GM23338 (cell line): ENCODE measurements at regions not wholly inside any gene's neighbourhood (a gene's known extent, or its start where the extent isn't known, plus 50 kb on each side); places are given as distances from the start of the nearest gene placed in this dataset.

Source experiments
- ATAC-seq: fragments of 200-7000 bp; cut with Tn5 transposase; 3 replicates; pipeline ENCODE4 v1.9.1; 2020
- DNase-seq: peaks from one replicate; pipeline ENCODE4 v3.0.0-alpha.2; 2015; ENCODE audit warnings: low spot score
- H2AFZ ChIP-seq: fragments of 200-600 bp; sonication (generic); 2 replicates; pipeline ENCODE4 v1.8.0; 2016; ENCODE audit warnings: antibody characterized with exemption, mild to moderate bottlenecking, moderate library complexity
- H3F3A ChIP-seq: fragments of 200-600 bp; sonication (generic); replicated peaks from 2 replicates; pipeline ENCODE4 v1.8.0; 2017; ENCODE audit warnings: antibody characterized with exemption, mixed run types, low read depth
- H3K27ac ChIP-seq: fragments of 200-600 bp; sonication (generic); 2 replicates; pipeline ENCODE4 v1.6.1; 2016; ENCODE audit warnings: low read depth
- H3K27me3 ChIP-seq: fragments of 200-600 bp; sonication (generic); 2 replicates; pipeline ENCODE4 v1.8.0; 2016; ENCODE audit warnings: mild to moderate bottlenecking, mixed run types, moderate library complexity; ENCODE audit not compliant: insufficient read depth
- H3K36me3 ChIP-seq: fragments of 200-600 bp; sonication (generic); 2 replicates; pipeline ENCODE4 v1.8.0; 2016; ENCODE audit warnings: mild to moderate bottlenecking; ENCODE audit not compliant: insufficient read depth
- H3K4me1 ChIP-seq: fragments of 200-600 bp; sonication (generic); 2 replicates; pipeline ENCODE4 v1.8.0; 2016; ENCODE audit warnings: mild to moderate bottlenecking, moderate library complexity; ENCODE audit not compliant: insufficient read depth
- H3K4me2 ChIP-seq: fragments of 200-600 bp; sonication (generic); 2 replicates; pipeline ENCODE4 v1.7.1; 2017; ENCODE audit warnings: mixed run types
- H3K4me3 ChIP-seq: fragments of 200-600 bp; sonication (generic); 2 replicates; pipeline ENCODE4 v1.6.1; 2016; ENCODE audit warnings: mixed run types
- H3K79me2 ChIP-seq: fragments of 200-600 bp; sonication (generic); replicated peaks from 2 replicates; pipeline ENCODE4 v1.8.0; 2017; ENCODE audit warnings: mild to moderate bottlenecking; ENCODE audit not compliant: insufficient read depth
- H3K9me2 ChIP-seq: fragments of 200-600 bp; sonication (generic); 2 replicates; pipeline ENCODE4 v1.8.0; 2017; ENCODE audit not compliant: insufficient read depth
- H4K20me1 ChIP-seq: fragments of 200-600 bp; sonication (generic); replicated peaks from 2 replicates; pipeline ENCODE4 v1.8.0; 2017; ENCODE audit warnings: mild to moderate bottlenecking; ENCODE audit not compliant: insufficient read depth
- H3K27ac Mint-ChIP-seq: 2 replicates; pipeline ENCODE4 v1.8.0; 2020; ENCODE audit warnings: inconsistent platforms, mild to moderate bottlenecking, moderate library complexity, mixed read lengths
- H3K27me3 Mint-ChIP-seq: 3 replicates; pipeline ENCODE4 v1.8.0; 2022; ENCODE audit warnings: low read depth, mild to moderate bottlenecking, moderate library complexity, mixed read lengths, inconsistent platforms; ENCODE audit not compliant: insufficient read depth, poor library complexity
- H3K36me3 Mint-ChIP-seq: 3 replicates; pipeline ENCODE4 v1.8.0; 2021; ENCODE audit warnings: low read depth, mild to moderate bottlenecking, inconsistent platforms, moderate library complexity, mixed read lengths
- H3K4me1 Mint-ChIP-seq: 3 replicates; pipeline ENCODE4 v1.8.0; 2020; ENCODE audit warnings: mild to moderate bottlenecking, inconsistent platforms, mixed read lengths
- H3K4me3 Mint-ChIP-seq: 3 replicates; pipeline ENCODE4 v1.8.0; 2021; ENCODE audit warnings: moderate library complexity, mild to moderate bottlenecking, inconsistent platforms, mixed read lengths
- H3K9me3 Mint-ChIP-seq: 3 replicates; pipeline ENCODE4 v1.8.0; 2020; ENCODE audit warnings: moderate library complexity, mild to moderate bottlenecking, inconsistent platforms, mixed read lengths
- ETS1 ChIP-seq: IDR thresholded peaks from 2 replicates; pipeline ENCODE4 v1.6.1; 2016; ENCODE audit warnings: antibody characterized with exemption
- EZH2 ChIP-seq: fragments of 200-600 bp; sonication (generic); IDR thresholded peaks from one replicate; pipeline ENCODE4 v1.8.0; 2017; ENCODE audit warnings: antibody characterized with exemption, mild to moderate bottlenecking, low read depth; ENCODE audit not compliant: unreplicated experiment
- REST ChIP-seq: IDR thresholded peaks from one replicate; pipeline ENCODE4 v1.6.1; 2018; ENCODE audit warnings: antibody characterized with exemption; ENCODE audit not compliant: unreplicated experiment
- ZNF331 ChIP-seq: fragments of 250-450 bp; sonication (Bioruptor Pico); IDR thresholded peaks from 2 replicates; pipeline ENCODE4 v1.5.0; 2020; ENCODE audit warnings: low read depth, mild to moderate bottlenecking, moderate library complexity
- TF ChIP-seq, protein P1 (sequence below), 2 experiments: fragments of 200-600 bp in 1 of 2; sonication (generic) in 1 of 2; conservative IDR thresholded peaks; 2 replicates each; pipeline versions ENCODE4 v1.5.1 to v1.6.1; 2016 to 2017; ENCODE audit warnings: antibody characterized with exemption in 2 of 2, low read depth in 2 of 2, mild to moderate bottlenecking in 2 of 2, moderate library complexity in 1 of 2

GRCh38 chr9:93860694-93861658 is 94.2 kb downstream of the BARX1 start:
- Mint-ChIP-seq H3K4me1 (peaks cover 24% of the 10 kb centered on the region), H3K27ac (no peak overlapping the region), H3K27me3 (peaks cover 16% of the 10 kb centered on the region), H3K36me3 (no peaks in the 10 kb centered on the region; the same call in 2 of the 3 replicates), H3K9me3 (no peaks in the 10 kb centered on the region), H3K4me3 (peak overlapping the region; percentile 27; the same call in 1 of the 3 replicates)
- no peaks in the 10 kb centered on the region for H3F3A ChIP-seq
- H3K4me2 ChIP-seq, result peak overlapping the region; percentile 77
- ATAC-seq, result peak; percentile 48
- no peaks in the 10 kb centered on the region for H3K36me3 ChIP-seq
- peak overlapping the region; percentile 54 for H3K4me3 ChIP-seq
- peak; percentile 45 for DNase-seq
- TF ChIP-seq EZH2 (peak; percentile 17), REST (no peak), ZNF331 (CRISPR knock-in tag) (no peak)
- TF ChIP-seq, protein P1, sequence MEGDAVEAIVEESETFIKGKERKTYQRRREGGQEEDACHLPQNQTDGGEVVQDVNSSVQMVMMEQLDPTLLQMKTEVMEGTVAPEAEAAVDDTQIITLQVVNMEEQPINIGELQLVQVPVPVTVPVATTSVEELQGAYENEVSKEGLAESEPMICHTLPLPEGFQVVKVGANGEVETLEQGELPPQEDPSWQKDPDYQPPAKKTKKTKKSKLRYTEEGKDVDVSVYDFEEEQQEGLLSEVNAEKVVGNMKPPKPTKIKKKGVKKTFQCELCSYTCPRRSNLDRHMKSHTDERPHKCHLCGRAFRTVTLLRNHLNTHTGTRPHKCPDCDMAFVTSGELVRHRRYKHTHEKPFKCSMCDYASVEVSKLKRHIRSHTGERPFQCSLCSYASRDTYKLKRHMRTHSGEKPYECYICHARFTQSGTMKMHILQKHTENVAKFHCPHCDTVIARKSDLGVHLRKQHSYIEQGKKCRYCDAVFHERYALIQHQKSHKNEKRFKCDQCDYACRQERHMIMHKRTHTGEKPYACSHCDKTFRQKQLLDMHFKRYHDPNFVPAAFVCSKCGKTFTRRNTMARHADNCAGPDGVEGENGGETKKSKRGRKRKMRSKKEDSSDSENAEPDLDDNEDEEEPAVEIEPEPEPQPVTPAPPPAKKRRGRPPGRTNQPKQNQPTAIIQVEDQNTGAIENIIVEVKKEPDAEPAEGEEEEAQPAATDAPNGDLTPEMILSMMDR (conservative IDR thresholded peaks at IDR 0.05; ENCODE audit: low read depth in 2 of 2), result no peak
- H3K4me1 ChIP-seq, result peaks cover 13% of the 10 kb centered on the region; the same call in 1 of the 2 replicates
- H3K27me3 ChIP-seq, result peaks cover 14% of the 10 kb centered on the region
- no peaks in the 10 kb centered on the region for H3K79me2 ChIP-seq
- H3K27ac ChIP-seq, result no peak overlapping the region
- no peaks in the 10 kb centered on the region for H4K20me1 ChIP-seq
- H2AFZ ChIP-seq, result peak overlapping the region; percentile 96
- no peaks in the 10 kb centered on the region for H3K9me2 ChIP-seq

GRCh38 chr9:93859431-93860215 is 95.5 kb downstream of the BARX1 start:
- H3K27ac Mint-ChIP-seq, result no peak overlapping the region; the same call in 1 of the 2 replicates
- DNase-seq (peak; percentile 40), ATAC-seq (peak; percentile 59)

More at GRCh38 chr9:93859431-93860215, 95.5 kb downstream of the BARX1 start:
- H3K4me3 Mint-ChIP-seq, result no peak overlapping the region
- Histone ChIP-seq H3K9me2 (no peaks in the 10 kb centered on the region), H3K4me1 (peaks cover 13% of the 10 kb centered on the region; the same call in 1 of the 2 replicates), H3K27ac (no peak overlapping the region), H3K79me2 (no peaks in the 10 kb centered on the region), H3F3A (no peaks in the 10 kb centered on the region), H3K4me3 (no peak overlapping the region), H3K27me3 (peaks cover 14% of the 10 kb centered on the region), H2AFZ (no peak overlapping the region), H3K4me2 (no peak overlapping the region), H4K20me1 (no peaks in the 10 kb centered on the region), H3K36me3 (no peaks in the 10 kb centered on the region)
- no peak for TF ChIP-seq ETS1
- TF ChIP-seq, protein P1 (conservative IDR thresholded peaks at IDR 0.05; ENCODE audit: low read depth in 2 of 2), result peak; percentile 41 to 64
- no peaks in the 10 kb centered on the region for H3K9me3 Mint-ChIP-seq
- H3K36me3 Mint-ChIP-seq, result no peaks in the 10 kb centered on the region; the same call in 2 of the 3 replicates
- H3K4me1 Mint-ChIP-seq, result peaks cover 25% of the 10 kb centered on the region
- H3K27me3 Mint-ChIP-seq, result peaks cover 16% of the 10 kb centered on the region
